Left ventricle myocardium inferior (tissue), 1 donor: ENCODE measurements at regions not wholly inside any gene's neighbourhood (a gene's known extent, or its start where the extent isn't known, plus 50 kb on each side); places are given as distances from the start of the nearest gene placed in this dataset.

Source experiments
- DNase-seq: peaks from one replicate; pipeline ENCODE4 v3.0.0-alpha.2; 2020
- H3K27ac ChIP-seq: fragments of 200-600 bp; replicated peaks from 2 replicates; pipeline ENCODE4 v1.8.0; 2021
- H3K27me3 ChIP-seq: fragments of 200-600 bp; 2 replicates; pipeline ENCODE4 v1.8.0; 2021; ENCODE audit warnings: low read depth
- H3K36me3 ChIP-seq: fragments of 200-600 bp; 2 replicates; pipeline ENCODE4 v1.8.0; 2021
- H3K4me1 ChIP-seq: fragments of 200-600 bp; 2 replicates; pipeline ENCODE4 v1.8.0; 2021
- H3K4me3 ChIP-seq: fragments of 200-600 bp; 2 replicates; pipeline ENCODE4 v1.8.0; 2021; ENCODE audit warnings: mild to moderate bottlenecking, moderate library complexity
- H3K9me3 ChIP-seq: fragments of 200-600 bp; replicated peaks from 2 replicates; pipeline ENCODE4 v1.8.0; 2021
- intact Hi-C: fragments of 100-400 bp; cut with micrococcal nuclease; formaldehyde crosslinking; loops from one replicate; pipeline ENCODE4 v1.11.0; 2022
- TF ChIP-seq, protein P1 (sequence below): fragments of 200-600 bp; IDR thresholded peaks from 2 replicates; pipeline ENCODE4 v1.8.0; 2021; ENCODE audit warnings: antibody characterized with exemption, mild to moderate bottlenecking, borderline replicate concordance
- donor health status: DM: no; HTN: yes; CAD: no; lungs with severe emphysema.

DNA sequence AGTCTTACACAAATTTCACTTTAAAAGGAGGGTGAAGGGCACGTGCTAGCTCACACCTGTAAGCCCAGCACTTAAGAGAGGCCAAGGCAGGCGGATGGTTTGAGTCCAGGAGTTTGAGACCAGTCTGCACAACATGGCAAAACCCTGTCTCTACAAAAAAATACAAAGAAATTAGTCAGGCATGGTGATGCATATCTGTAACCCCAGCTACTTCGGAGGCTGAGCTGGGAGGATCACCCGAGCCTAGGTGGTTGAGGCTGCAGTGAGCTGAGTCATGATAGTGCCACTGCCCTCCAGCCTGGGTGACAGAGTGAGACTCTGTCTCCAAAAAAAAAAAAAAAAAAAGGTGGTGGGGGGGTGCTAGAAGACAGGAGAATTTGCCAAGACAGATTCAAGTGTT lies 237.3 kb upstream of the KLF14 start:
- peaks cover 60% of the 10 kb centered on the region for H3K4me1 ChIP-seq

DNA sequence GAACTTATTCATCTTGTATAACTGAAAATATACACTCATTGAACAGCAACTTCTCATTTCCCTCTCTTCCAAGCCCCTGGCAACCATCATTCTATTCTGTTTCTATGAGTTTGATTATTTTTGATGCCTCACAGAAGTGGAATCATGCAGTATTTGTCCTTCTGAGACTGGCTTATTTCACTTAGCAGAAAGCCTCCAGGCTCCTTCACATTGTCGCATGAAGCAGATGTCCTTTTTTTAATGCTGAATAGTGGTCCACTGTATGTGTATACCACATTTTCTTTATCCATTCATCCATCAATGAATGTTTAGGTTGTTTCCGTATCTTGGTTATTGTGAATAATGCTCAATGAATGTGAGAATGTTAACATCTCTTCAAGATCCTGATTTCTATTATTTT lies 238.2 kb upstream of the KLF14 start:
- Histone ChIP-seq H3K4me3 (no peak overlapping the region), H3K27me3 (no peaks in the 10 kb centered on the region), H3K27ac (no peak overlapping the region), H3K36me3 (peaks cover 27% of the 10 kb centered on the region), H3K4me1 (peaks cover 57% of the 10 kb centered on the region), H3K9me3 (peaks cover 8% of the 10 kb centered on the region)
- TF ChIP-seq, protein P1, sequence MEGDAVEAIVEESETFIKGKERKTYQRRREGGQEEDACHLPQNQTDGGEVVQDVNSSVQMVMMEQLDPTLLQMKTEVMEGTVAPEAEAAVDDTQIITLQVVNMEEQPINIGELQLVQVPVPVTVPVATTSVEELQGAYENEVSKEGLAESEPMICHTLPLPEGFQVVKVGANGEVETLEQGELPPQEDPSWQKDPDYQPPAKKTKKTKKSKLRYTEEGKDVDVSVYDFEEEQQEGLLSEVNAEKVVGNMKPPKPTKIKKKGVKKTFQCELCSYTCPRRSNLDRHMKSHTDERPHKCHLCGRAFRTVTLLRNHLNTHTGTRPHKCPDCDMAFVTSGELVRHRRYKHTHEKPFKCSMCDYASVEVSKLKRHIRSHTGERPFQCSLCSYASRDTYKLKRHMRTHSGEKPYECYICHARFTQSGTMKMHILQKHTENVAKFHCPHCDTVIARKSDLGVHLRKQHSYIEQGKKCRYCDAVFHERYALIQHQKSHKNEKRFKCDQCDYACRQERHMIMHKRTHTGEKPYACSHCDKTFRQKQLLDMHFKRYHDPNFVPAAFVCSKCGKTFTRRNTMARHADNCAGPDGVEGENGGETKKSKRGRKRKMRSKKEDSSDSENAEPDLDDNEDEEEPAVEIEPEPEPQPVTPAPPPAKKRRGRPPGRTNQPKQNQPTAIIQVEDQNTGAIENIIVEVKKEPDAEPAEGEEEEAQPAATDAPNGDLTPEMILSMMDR = no peak
- no peak for DNase-seq
- intact Hi-C loops = no loop called here

More for the DNA sequence above, 237.3 kb upstream of the KLF14 start:
- peak overlapping the region; percentile 16 for H3K27ac ChIP-seq
- peaks cover 8% of the 10 kb centered on the region for H3K9me3 ChIP-seq
- peaks cover 30% of the 10 kb centered on the region for H3K36me3 ChIP-seq
- H3K27me3 ChIP-seq = no peaks in the 10 kb centered on the region
- TF ChIP-seq, protein P1 = no peak
- intact Hi-C loops = no loop called here
- H3K4me3 ChIP-seq = no peak overlapping the region
- no peak for DNase-seq

DNA sequence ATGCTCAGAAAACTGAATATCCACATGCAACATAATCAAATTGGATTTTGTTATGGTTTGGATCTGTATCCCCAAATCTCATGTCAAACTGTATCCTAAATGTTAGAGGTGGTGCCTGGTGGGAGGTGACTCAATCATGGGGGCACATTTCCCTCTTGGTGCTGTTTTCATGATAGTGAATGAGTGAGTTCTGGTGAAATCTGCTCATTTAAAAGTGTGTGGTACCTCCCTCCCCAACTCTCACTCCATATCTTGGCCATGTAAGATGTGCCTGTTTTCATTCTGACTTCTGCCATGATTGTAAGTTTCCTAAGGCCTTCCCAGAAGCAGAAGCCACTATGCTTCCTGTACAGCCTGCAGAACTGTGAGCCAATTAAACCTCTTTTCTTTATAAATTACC lies 239.6 kb upstream of the KLF14 start:
- Histone ChIP-seq H3K36me3 (peaks cover 22% of the 10 kb centered on the region), H3K4me1 (peaks cover 46% of the 10 kb centered on the region)

DNA sequence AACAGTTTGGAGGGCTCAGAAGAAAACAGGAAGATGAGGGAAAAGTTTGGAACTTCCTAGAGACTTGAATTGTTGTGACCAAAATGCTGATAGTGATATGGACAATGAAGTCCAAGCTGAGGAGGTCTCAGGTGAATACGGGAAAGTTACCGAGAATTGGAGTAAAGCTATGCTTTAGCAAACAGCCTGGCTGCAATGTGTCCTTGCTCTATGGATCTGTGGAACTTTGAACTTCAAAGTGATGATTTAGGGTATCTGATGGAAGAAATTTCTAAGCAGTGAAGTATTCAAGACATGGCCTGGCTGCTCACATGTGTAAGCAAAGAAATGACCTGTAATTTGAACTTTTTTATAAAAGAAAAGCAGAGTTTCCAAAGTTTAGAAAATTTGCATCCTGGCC lies 240.2 kb upstream of the KLF14 start:
- peaks cover 8% of the 10 kb centered on the region for H3K9me3 ChIP-seq
- intact Hi-C loops = no loop called here
- no peak overlapping the region for H3K4me3 ChIP-seq
- H3K27me3 ChIP-seq = no peaks in the 10 kb centered on the region
- no peak for DNase-seq
- H3K4me1 ChIP-seq = peaks cover 46% of the 10 kb centered on the region
- no peak overlapping the region for H3K27ac ChIP-seq
- H3K36me3 ChIP-seq = peaks cover 22% of the 10 kb centered on the region
- TF ChIP-seq, protein P1 = no peak

More for the DNA sequence above, 239.6 kb upstream of the KLF14 start:
- H3K27ac ChIP-seq = no peak overlapping the region
- intact Hi-C loops = no loop called here
- no peak for DNase-seq
- H3K27me3 ChIP-seq = no peaks in the 10 kb centered on the region
- H3K9me3 ChIP-seq = peaks cover 8% of the 10 kb centered on the region
- H3K4me3 ChIP-seq = no peak overlapping the region
- TF ChIP-seq, protein P1 = no peak

DNA sequence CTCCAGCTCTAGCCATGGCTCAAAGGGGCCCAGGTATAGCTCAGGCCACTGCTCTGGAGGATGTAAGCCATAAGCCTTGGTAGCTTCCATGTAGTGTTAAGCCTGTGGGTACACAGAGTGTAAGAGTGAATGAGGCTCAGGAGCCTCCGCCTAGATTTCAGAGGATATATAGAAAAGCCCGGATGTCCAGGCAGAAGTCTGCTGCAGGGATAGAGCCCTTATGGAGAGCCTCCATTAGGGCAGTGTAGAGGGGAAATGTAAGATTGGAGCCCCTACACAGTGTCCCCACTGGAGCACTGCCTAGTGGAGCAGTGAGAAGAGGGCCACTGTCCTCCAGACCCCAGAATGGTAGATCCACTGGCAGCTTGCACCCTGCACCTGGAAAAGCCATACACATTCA lies 240.8 kb upstream of the KLF14 start:
- peaks cover 8% of the 10 kb centered on the region for H3K9me3 ChIP-seq
- peaks cover 22% of the 10 kb centered on the region for H3K36me3 ChIP-seq
- peaks cover 49% of the 10 kb centered on the region for H3K4me1 ChIP-seq
- no peak overlapping the region for H3K4me3 ChIP-seq
- H3K27me3 ChIP-seq = no peaks in the 10 kb centered on the region
- H3K27ac ChIP-seq = no peak overlapping the region
- intact Hi-C loops = no loop called here
- no peak for DNase-seq
- TF ChIP-seq, protein P1 = no peak

DNA sequence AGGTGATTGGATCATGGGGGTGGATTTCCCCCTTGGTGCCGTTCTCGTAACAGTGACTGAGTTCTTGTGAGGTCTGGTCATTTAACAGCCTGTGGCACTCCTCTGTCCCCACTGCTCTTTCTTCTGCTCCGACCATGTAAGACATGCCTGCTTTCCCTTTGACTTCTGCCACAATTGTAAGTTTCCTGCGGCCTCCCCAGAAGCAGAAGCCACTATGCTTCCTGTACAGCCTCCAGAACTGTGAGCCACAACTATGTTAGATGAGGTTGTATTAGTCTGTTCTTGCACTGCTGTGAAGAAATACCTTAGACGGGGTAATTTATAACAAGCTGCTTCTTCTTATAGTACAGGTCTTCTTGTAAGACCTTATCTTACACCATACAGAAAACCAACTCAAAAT lies 241.7 kb upstream of the KLF14 start:
- Histone ChIP-seq H3K4me3 (no peak overlapping the region), H3K4me1 (peaks cover 45% of the 10 kb centered on the region), H3K27me3 (no peaks in the 10 kb centered on the region), H3K36me3 (peaks cover 22% of the 10 kb centered on the region), H3K9me3 (peaks cover 8% of the 10 kb centered on the region), H3K27ac (no peak overlapping the region)
- intact Hi-C loops = no loop called here
- DNase-seq = no peak
- TF ChIP-seq, protein P1 = no peak
